ENCODE measurements at regions not wholly inside any gene's neighbourhood (a gene's known extent, or its start where the extent isn't known, plus 50 kb on each side); places are given as distances from the start of the nearest gene placed in this dataset.

DNA sequence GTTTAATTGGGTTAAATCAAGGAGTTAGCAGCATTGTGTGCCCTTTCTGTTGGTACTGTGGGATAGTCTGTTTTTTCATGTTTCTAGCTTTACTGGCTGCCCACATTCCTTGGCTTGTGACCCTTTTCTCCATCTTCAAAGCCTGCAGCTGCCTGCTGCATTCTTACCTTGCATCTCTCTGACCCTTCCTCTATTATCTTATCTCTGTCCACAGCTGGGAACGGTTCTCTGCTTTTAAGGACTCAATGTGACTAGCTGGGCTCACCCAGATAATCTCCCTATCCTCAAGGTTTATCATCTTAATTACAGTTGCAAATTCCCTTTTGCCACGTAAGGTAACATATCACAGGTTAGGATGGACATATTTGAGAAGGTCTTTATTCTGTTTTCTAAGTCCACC lies 199.7 kb downstream of the KCNS3 start:
- Histone ChIP-seq H3K79me2 (ENCODE audit: control insufficient read depth, insufficient read depth, low read length) (no peaks in the 10 kb centered on the region), H3K27me3 (ENCODE audit: control insufficient read depth in 2 of 2, insufficient read depth in 2 of 2, low read length in 2 of 2) (no peaks in the 10 kb centered on the region), H3K4me3 (replicated peaks in 1 of 3; ENCODE audit: insufficient read depth in 1 of 3, low read depth in 1 of 3, low read length in 3 of 3) (no peak overlapping the region), H3K4me1 (ENCODE audit: control insufficient read depth, extremely low read depth, insufficient read depth, low read length) (no peaks in the 10 kb centered on the region), H3K4me2 (ENCODE audit: insufficient read depth, low read length) (no peak overlapping the region), H3K9me3 (replicated peaks; ENCODE audit: control insufficient read depth, insufficient read depth, low read length) (no peaks in the 10 kb centered on the region), H3K9me1 (replicated peaks; ENCODE audit: control insufficient read depth, extremely low read depth, insufficient read depth, low read length) (no peaks in the 10 kb centered on the region), H2AFZ (ENCODE audit: low read depth, low read length) (no peak overlapping the region), H3K27ac (ENCODE audit: insufficient read depth, low read depth, low read length) (no peak overlapping the region), H3K9ac (replicated peaks; ENCODE audit: extremely low read depth, insufficient read depth, low read length) (no peak overlapping the region), H4K20me1 (replicated peaks; ENCODE audit: control insufficient read depth, extremely low read depth, insufficient read depth, low read length) (no peaks in the 10 kb centered on the region), H3K36me3 (ENCODE audit: control insufficient read depth in 2 of 2, extremely low read depth in 1 of 2, insufficient read depth in 2 of 2, low read length in 2 of 2) (no peaks in the 10 kb centered on the region)
- dilution Hi-C loops (cut with MboI; ENCODE audit: extremely low pct_ligation_motif_present, low sequenced_read_pairs) (no loop called here), intact Hi-C loops (cut with micrococcal nuclease) (loop anchor here (10.0 kb wide), 1 partner anchor 297 kb away; no protein-coding TSS in a partner anchor)
- BruUV-seq (replicated peaks) = no TSS peak
- FAIRE-seq (no peak), DNase-seq (ENCODE audit: low read depth, low spot score) (no peak)
- POLR2A ChIA-PET = no interaction called here
- CTCF ChIA-PET = no interaction called here
- TF ChIP-seq EZH2 (IDR thresholded peaks at IDR 0.05; ENCODE audit: borderline replicate concordance, low read depth, low read length, severe bottlenecking) = no peak
- no peak for TF ChIP-seq POLR2AphosphoS5 (IDR thresholded peaks at IDR 0.05; ENCODE audit: insufficient read depth, low read depth, low read length)
- TF ChIP-seq FOS (IDR thresholded peaks at IDR 0.05; ENCODE audit: borderline replicate concordance, insufficient read depth, low read length) = no peak
- TF ChIP-seq MYC (IDR thresholded peaks at IDR 0.05; ENCODE audit: low read depth, low read length) = no peak
- TF ChIP-seq JUN (IDR thresholded peaks at IDR 0.05; ENCODE audit: borderline replicate concordance, insufficient read depth, insufficient read length, low read depth) = no peak
- TF ChIP-seq, protein P1, sequence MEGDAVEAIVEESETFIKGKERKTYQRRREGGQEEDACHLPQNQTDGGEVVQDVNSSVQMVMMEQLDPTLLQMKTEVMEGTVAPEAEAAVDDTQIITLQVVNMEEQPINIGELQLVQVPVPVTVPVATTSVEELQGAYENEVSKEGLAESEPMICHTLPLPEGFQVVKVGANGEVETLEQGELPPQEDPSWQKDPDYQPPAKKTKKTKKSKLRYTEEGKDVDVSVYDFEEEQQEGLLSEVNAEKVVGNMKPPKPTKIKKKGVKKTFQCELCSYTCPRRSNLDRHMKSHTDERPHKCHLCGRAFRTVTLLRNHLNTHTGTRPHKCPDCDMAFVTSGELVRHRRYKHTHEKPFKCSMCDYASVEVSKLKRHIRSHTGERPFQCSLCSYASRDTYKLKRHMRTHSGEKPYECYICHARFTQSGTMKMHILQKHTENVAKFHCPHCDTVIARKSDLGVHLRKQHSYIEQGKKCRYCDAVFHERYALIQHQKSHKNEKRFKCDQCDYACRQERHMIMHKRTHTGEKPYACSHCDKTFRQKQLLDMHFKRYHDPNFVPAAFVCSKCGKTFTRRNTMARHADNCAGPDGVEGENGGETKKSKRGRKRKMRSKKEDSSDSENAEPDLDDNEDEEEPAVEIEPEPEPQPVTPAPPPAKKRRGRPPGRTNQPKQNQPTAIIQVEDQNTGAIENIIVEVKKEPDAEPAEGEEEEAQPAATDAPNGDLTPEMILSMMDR (IDR thresholded peaks at IDR 0.05; ENCODE audit: extremely low read depth in 1 of 2, insufficient read depth in 1 of 2, low read depth in 1 of 2, low read length in 2 of 2) = no peak
- TF ChIP-seq, protein P2, sequence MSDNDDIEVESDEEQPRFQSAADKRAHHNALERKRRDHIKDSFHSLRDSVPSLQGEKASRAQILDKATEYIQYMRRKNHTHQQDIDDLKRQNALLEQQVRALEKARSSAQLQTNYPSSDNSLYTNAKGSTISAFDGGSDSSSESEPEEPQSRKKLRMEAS (IDR thresholded peaks at IDR 0.05; ENCODE audit: insufficient read depth, insufficient read length) = no peak
- no peak for TF ChIP-seq POLR2A (IDR thresholded peaks at IDR 0.05; ENCODE audit: low read depth, low read length)
- TF ChIP-seq GATA2 (IDR thresholded peaks at IDR 0.05; ENCODE audit: insufficient read depth, insufficient read length, low read depth, low read length) = no peak

Data from endothelial cell of umbilical vein (primary cell).